ENCODE measurements at regions not wholly inside any gene's neighbourhood (a gene's known extent, or its start where the extent isn't known, plus 50 kb on each side); places are given as distances from the start of the nearest gene placed in this dataset.
A peak's percentile ranks its signal among the peaks of the same experiment; 100 is the strongest.

DNA sequence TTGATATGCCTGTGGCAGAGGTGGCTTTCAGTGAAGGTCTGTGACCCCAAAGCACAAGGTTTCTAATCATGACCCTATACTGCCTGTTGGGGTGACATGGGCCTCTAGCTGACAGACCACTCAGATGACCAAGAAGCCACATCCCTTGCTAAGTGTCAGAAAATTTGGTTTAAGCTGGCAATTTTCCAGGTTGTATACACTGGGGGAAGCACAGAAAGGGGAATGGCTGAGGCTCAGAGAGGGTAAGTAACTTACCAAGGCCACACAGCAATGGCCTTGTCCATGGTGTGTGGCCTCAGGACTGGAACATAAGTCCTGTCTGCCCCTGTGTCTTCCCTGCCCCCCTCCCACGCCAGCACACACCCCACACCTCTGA is 66.9 kb upstream of the PRDM11 start:
- H3K4me3 ChIP-seq (ENCODE audit: control insufficient read depth, low read depth, low read length), result no peak overlapping the region
- DNase-seq (ENCODE audit: low read depth), result no peak
- TF ChIP-seq, protein P1, sequence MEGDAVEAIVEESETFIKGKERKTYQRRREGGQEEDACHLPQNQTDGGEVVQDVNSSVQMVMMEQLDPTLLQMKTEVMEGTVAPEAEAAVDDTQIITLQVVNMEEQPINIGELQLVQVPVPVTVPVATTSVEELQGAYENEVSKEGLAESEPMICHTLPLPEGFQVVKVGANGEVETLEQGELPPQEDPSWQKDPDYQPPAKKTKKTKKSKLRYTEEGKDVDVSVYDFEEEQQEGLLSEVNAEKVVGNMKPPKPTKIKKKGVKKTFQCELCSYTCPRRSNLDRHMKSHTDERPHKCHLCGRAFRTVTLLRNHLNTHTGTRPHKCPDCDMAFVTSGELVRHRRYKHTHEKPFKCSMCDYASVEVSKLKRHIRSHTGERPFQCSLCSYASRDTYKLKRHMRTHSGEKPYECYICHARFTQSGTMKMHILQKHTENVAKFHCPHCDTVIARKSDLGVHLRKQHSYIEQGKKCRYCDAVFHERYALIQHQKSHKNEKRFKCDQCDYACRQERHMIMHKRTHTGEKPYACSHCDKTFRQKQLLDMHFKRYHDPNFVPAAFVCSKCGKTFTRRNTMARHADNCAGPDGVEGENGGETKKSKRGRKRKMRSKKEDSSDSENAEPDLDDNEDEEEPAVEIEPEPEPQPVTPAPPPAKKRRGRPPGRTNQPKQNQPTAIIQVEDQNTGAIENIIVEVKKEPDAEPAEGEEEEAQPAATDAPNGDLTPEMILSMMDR (IDR thresholded peaks at IDR 0.05; ENCODE audit: control insufficient read depth, insufficient read depth, low read depth, low read length, missing control alignments), result no peak

DNA sequence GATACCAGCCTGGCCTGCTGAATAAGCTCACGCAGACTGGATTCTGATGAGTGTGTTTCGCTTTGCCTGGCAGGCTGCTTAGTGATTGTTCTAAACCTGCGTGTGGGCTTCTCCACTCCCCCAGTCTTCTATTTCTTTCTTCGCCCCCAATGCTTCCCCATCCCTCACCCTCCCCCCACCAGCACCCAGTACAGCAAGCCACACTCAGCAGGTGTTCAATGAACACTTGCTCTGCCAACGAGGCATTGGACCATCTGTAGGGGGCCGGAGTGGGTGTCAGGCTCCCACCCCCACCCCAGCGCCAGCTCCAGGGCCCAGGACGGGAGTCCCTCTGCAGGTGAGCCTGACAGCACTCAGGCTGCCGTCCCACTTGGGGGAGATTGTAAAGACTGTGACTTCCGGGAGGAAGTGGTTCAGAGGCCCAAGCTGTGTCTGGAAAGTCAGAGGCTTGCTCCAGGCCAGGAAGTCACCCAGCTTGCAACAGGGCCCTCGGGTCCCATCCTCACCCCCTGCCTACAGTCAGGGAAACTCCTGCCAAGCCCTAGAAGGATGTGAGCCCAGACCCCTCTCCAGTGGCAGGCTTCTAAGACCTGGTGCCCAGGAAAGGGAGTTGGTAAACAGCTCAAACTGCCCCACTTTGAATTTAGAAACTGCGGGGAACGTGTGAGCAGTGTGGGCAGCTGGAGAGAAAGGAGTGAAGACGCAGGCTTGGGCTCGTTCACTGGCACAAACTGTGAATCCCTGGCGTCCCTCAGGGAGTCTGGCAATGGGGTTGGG is 66.3 kb upstream of the PRDM11 start:
- no peak for DNase-seq (ENCODE audit: low read depth)
- TF ChIP-seq, protein P1 (IDR thresholded peaks at IDR 0.05; ENCODE audit: control insufficient read depth, insufficient read depth, low read depth, low read length, missing control alignments), result no peak
- no peak overlapping the region for H3K4me3 ChIP-seq (ENCODE audit: control insufficient read depth, low read depth, low read length)

GRCh38 chr11:45082744-45083543 is 63.5 kb upstream of the PRDM11 start:
- no peak overlapping the region for H3K4me3 ChIP-seq (ENCODE audit: control insufficient read depth, low read depth, low read length)
- no peak for DNase-seq (ENCODE audit: low read depth)
- TF ChIP-seq, protein P1 (IDR thresholded peaks at IDR 0.05; ENCODE audit: control insufficient read depth, insufficient read depth, low read depth, low read length, missing control alignments), result no peak

DNA sequence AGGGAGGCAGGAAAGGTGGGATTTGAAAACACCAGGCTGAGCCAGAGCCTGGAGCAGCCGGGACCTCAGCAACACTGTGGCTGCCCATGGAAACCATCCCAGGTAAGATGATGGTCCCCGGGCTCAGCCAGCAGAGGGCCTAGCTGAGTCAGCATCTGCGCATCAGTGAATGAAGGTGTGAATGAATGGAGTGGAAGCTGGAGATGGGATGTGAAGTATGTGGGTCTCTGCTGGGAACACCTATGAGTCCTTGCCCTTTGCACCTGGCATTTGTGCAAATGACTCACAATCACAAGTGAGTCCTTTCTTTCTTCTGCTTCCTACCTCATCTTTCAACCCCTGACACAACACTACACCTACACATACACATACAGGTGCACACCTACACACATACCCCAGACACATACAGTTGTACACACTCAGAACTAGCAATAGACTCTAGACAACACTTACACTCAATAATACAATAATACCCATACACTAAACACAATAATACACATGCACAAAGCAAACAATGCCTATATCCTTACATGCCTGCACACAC is 62.8 kb upstream of the PRDM11 start:
- no peak for DNase-seq (ENCODE audit: low read depth)
- no peak overlapping the region for H3K4me3 ChIP-seq (ENCODE audit: control insufficient read depth, low read depth, low read length)
- TF ChIP-seq, protein P1 (IDR thresholded peaks at IDR 0.05; ENCODE audit: control insufficient read depth, insufficient read depth, low read depth, low read length, missing control alignments), result peak; percentile 43

- TF ChIP-seq, protein P1 (IDR thresholded peaks at IDR 0.05; ENCODE audit: control insufficient read depth, insufficient read depth, low read depth, low read length, missing control alignments), result no peak
- no peak overlapping the region for H3K4me3 ChIP-seq (ENCODE audit: control insufficient read depth, low read depth, low read length)
- no peak for DNase-seq (ENCODE audit: low read depth)
These were observed 60.6 kb upstream of the PRDM11 start for GRCh38 chr11:45085646-45086501.

DNA sequence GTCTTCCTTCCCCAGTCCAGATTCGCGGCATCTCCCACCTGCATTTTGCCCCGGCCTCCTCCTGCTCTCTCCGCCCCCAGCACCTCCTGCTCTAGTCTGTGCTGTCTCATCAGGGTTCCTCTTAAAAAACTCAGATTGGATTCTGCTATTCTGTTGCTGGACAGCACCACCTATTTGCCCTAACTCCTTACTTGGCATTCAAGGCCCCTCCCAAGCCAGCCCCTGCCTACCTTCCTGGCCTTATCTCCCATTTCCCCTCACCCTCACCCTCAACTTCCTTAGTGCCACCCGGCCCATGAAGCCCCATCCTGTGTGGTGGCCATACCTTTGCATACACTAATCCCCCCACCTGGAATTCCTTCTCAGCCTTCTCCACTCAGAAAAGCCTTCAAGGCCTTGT is 59.9 kb upstream of the PRDM11 start:
- no peak overlapping the region for H3K4me3 ChIP-seq (ENCODE audit: control insufficient read depth, low read depth, low read length)
- TF ChIP-seq, protein P1 (IDR thresholded peaks at IDR 0.05; ENCODE audit: control insufficient read depth, insufficient read depth, low read depth, low read length, missing control alignments), result no peak
- no peak for DNase-seq (ENCODE audit: low read depth)

All from AG09309 (cell line).